ENCODE measurements at regions not wholly inside any gene's neighbourhood (a gene's known extent, or its start where the extent isn't known, plus 50 kb on each side); places are given as distances from the start of the nearest gene placed in this dataset.

- in situ Hi-C loops (cut with HindIII; ENCODE audit: low sequenced_read_pairs) = no loop called here
- DNase-seq (ENCODE audit: low spot score) = no peak
Observed at GRCh38 chr5:111585291-111585690, 73.0 kb upstream of the STARD4 start.

- in situ Hi-C loops (cut with HindIII; ENCODE audit: low sequenced_read_pairs) = no loop called here
- DNase-seq (ENCODE audit: low spot score) = no peak
Observed at GRCh38 chr5:111584651-111585050, 72.3 kb upstream of the STARD4 start.

GRCh38 chr5:111583758-111584203 is 71.4 kb upstream of the STARD4 start:
- DNase-seq (ENCODE audit: low spot score) = no peak
- in situ Hi-C loops (cut with HindIII; ENCODE audit: low sequenced_read_pairs) = no loop called here

- in situ Hi-C loops (cut with HindIII; ENCODE audit: low sequenced_read_pairs) = no loop called here
- DNase-seq (ENCODE audit: low spot score) = no peak
Observed at GRCh38 chr5:111582993-111583601, 70.8 kb upstream of the STARD4 start.

- in situ Hi-C loops (cut with HindIII; ENCODE audit: low sequenced_read_pairs) = no loop called here
- DNase-seq (ENCODE audit: low spot score) = no peak
Observed at GRCh38 chr5:111582451-111582850, 70.1 kb upstream of the STARD4 start.

GRCh38 chr5:111580956-111581355 is 68.6 kb upstream of the STARD4 start:
- in situ Hi-C loops (cut with HindIII; ENCODE audit: low sequenced_read_pairs) = no loop called here
- DNase-seq (ENCODE audit: low spot score) = no peak

- in situ Hi-C loops (cut with HindIII; ENCODE audit: low sequenced_read_pairs) = no loop called here
Observed at GRCh38 chr5:111574311-111574710, 62.0 kb upstream of the STARD4 start.

GRCh38 chr5:111572561-111572960 is 60.2 kb upstream of the STARD4 start:
- in situ Hi-C loops (cut with HindIII; ENCODE audit: low sequenced_read_pairs) = no loop called here

More at GRCh38 chr5:111574311-111574710, 62.0 kb upstream of the STARD4 start:
- no peak for DNase-seq (ENCODE audit: low spot score)

GRCh38 chr5:111563031-111563822 is 50.9 kb upstream of the STARD4 start:
- no peak for DNase-seq (ENCODE audit: low spot score)
- in situ Hi-C loops (cut with HindIII; ENCODE audit: low sequenced_read_pairs) = no loop called here

More at GRCh38 chr5:111572561-111572960, 60.2 kb upstream of the STARD4 start:
- no peak for DNase-seq (ENCODE audit: low spot score)

GRCh38 chr5:111562561-111562960 is 50.2 kb upstream of the STARD4 start:
- no peak for DNase-seq (ENCODE audit: low spot score)
- in situ Hi-C loops (cut with HindIII; ENCODE audit: low sequenced_read_pairs) = no loop called here

All from G401 (cell line).